IPS-NIHi7 (cell line): ENCODE measurements at regions not wholly inside any gene's neighbourhood (a gene's known extent, or its start where the extent isn't known, plus 50 kb on each side); places are given as distances from the start of the nearest gene placed in this dataset.
"Not testable (repeated sequence)": the region's sequence is repeated elsewhere in the genome, so short reads cannot be mapped to it uniquely, and the experiment has no call there.

Source experiments
- DNase-seq: peaks from one replicate; pipeline ENCODE4 v3.0.0; 2012; ENCODE audit warnings: mixed read lengths; ENCODE audit errors: extremely low spot score

GRCh38 chr2:147019311-147019710 is 825.5 kb upstream of the ACVR2A start:
- no peak for DNase-seq

- DNase-seq: no peak
Measured at GRCh38 chr2:147017951-147018645, 826.7 kb upstream of the ACVR2A start.

DNA sequence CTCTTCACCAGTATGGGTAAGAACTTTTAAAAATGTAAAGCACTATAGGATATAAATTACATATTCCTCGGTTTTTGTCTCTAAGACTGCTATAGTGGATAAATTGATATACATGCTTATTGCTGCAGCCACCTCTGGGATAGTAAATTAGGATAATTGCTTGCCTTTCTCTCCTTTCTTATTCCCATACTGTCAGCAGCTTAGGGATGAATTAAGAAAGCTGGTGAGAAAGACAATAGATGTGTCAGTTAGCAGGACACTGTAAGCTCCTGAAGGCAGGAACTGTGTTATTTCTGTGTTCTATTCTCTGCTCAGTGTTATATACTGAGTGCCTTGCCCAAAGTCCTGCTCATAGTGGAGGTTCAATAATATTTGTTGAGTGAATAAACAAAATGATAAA is 828.6 kb upstream of the ACVR2A start:
- DNase-seq: no peak

- DNase-seq: no peak
Measured at GRCh38 chr2:147015591-147015990, 829.2 kb upstream of the ACVR2A start.

GRCh38 chr2:147013696-147014392 is 831.0 kb upstream of the ACVR2A start:
- no peak for DNase-seq

DNA sequence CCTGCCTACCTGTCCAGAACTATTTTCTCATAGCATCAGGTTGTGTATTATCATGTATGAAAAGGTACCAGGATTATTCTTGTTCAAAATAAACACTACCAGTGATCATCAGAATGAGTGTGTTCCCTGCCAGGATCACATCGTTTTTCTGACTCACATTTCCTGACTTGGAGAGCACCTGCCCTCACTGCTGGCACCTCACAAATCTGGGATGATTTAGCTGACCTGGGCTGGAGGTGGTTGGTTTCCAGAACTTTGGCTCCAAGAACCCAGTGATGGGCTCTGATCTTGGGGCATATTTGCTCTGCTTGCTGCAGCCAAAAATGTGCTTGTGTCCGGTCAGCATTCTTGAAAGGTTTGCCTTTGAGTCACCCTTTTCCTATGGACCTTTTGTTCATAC is 836.3 kb upstream of the ACVR2A start:
- DNase-seq: no peak

- DNase-seq: no peak
Measured at GRCh38 chr2:147006736-147007141, 838.1 kb upstream of the ACVR2A start.

DNA sequence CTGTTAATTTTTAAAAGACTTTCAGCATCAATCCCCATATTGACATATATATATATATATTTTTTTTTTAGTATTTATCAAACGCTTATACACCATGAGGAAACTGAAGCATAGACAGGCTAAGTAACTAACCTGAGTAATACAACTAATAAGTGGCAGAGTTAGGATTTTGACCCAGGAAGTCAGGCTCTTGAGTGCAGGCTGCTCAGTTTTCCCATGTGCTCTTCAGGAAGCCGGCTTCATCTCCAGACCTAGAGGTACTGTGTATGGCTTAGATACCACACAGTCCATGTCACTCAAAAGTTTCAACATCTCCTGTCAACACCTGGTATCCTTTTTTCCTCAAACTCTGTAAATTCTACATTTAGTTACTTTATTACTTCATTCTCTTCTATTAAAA is 841.7 kb upstream of the ACVR2A start:
- DNase-seq: no peak

GRCh38 chr2:147002256-147002655 is 842.6 kb upstream of the ACVR2A start:
- DNase-seq: no peak

GRCh38 chr2:147001061-147001460 is 843.8 kb upstream of the ACVR2A start:
- no peak for DNase-seq

DNA sequence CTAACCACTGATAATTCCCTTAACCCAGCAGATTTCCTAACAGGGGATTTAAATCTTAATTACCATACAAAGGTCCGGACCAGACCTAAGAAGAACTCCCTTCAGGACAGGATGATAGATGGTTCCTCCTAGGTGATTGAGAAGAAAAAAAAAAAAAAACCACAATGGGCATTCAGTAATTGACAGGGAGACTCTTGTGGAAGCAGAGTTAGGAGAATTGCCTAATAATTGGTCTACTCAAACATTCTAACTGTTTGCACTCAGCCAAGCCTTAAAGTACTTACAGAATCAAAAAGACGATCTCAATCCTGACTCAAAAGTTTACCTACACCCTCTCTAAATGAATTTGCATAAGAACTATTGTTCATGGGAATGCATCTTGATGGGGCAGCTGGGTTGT is 844.7 kb upstream of the ACVR2A start:
- DNase-seq: not testable (repeated sequence)

DNA sequence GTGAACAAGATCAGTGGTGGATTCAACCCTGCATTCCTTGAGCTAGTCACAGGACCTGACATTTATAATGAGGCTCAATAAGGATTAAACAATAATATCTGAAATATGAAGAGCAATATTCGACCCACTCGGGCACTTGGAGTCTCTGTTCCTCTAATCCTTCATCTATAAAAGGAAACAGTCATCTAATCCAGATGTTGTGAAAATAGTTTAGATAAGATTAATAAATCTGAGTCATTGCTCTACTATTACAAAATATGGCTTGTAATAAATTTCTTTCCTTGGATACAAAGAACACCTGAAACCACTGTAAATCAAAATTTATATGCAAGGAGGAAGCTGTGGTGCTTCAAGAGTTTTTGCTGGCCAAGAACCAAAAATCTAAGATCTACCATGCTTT is 846.9 kb upstream of the ACVR2A start:
- no peak for DNase-seq

DNA sequence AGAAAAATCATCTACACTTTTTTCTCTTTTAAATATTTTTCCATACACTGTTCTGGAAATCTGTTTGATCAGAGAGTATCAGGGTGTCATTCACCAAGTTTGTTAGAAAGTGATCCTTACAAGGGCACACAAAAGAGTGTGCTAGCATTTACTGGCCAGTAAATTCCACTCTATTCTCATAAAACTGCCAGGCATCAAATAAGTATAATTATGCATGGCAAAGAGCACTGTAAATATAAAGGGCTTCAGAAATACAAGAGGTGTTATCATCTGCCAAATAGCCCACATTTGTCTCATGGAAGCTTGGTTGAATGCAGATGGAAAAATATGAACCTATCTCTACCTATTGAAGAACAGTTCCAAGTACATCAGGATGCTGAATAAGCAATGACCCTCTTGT is 847.3 kb upstream of the ACVR2A start:
- DNase-seq: no peak

- DNase-seq: no peak
Measured at GRCh38 chr2:146994246-146994645, 850.6 kb upstream of the ACVR2A start.

DNA sequence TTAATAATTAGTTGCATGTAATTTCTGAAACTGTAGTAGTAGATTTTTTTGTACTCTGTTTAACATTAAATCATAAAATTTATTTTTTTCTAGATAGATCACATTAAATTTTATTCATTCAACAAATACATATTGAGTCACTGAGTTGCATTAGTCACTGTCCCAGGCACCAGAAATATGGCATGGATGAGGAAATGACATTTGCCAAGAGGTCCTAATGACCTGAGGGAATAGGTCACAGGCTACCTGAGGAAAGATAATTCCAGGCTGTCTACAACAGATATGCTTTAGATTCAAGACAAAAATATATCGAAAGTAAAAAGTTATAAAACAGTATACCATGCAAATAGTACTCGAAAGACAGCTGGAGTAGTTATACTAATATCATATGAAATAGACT is 852.4 kb upstream of the ACVR2A start:
- no peak for DNase-seq

GRCh38 chr2:146992057-146992456 is 852.8 kb upstream of the ACVR2A start:
- DNase-seq: no peak

DNA sequence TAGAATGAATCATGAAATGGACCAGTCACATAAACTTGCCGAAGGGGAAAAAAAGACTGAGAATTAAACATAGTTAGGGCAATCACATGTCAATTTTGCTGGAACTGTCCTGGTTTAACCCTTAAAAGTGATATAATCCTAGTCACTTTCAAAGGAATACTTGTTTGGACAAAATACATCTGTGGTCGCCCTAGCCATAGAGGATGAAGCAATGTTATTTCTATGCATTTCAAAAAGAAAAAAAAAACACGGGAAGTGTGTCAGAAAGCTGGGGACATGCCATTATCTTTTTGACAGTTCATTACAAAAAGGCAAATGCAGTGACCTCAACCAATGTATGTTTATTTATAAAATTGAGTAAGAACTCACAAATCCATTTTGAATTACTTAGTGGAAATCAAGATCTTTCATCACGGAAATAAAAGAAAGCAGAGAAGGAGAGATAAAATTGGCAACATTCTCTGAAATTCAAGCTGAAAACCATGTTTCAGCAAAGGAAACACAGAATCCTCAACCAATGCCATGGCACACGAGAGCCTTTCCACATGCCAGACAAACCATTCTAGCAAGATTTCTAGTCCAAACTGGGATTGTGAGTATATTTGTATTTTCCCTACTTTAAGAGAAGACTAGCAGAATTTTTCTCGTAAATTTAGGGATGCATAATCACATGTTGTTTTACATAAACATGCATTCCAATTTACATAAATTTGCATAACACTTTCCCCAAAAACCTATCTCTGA is 854.3 kb upstream of the ACVR2A start:
- DNase-seq: no peak

- no peak for DNase-seq
Measured at GRCh38 chr2:146989741-146990140, 855.1 kb upstream of the ACVR2A start.

GRCh38 chr2:146987996-146988395 is 856.8 kb upstream of the ACVR2A start:
- DNase-seq: no peak

GRCh38 chr2:146986161-146986560 is 858.7 kb upstream of the ACVR2A start:
- no peak for DNase-seq

- no peak for DNase-seq
Measured at GRCh38 chr2:146985753-146986152, 859.1 kb upstream of the ACVR2A start.

DNA sequence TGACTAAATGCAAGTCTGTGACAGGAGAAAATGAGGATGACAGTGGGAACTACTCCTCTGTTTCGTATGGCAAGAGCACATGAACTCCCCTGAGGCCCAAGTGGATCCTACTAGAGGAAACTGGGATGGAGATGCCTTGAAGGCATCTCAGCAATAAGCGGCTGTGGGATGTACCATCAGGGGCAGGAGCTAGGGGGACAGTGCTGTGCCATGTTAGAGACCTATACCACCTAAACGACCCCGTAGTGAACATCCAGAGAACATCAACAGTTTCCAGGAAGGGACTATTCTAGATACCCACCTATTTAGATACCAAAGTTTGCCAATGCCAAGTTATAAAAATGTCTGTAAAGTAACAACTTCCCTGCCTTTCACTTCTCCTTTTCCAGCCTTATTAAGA is 860.8 kb upstream of the ACVR2A start:
- DNase-seq: no peak

DNA sequence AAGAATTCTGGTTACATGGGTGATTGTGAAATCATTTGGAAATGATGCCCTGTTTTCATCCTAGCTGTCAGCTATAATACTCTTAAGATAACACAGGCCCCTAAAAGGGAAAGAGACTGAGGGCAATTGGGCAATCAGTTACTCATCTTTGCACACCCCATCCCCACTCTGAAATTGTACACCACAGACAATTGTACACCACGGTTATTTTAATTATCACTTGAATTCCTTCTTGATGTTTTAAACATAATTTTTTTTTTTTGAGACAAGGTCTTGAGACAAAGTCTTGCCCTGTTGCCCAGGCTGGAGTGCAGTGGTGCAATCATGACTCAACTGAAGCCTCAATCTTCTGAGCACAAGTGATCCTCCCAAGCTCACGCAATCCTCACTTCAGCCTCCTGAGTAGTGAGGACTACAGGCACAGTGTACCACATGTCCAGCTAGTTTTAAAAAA is 862.4 kb upstream of the ACVR2A start:
- no peak for DNase-seq
